OCI-LY3 (cell line): ENCODE measurements at regions not wholly inside any gene's neighbourhood (a gene's known extent, or its start where the extent isn't known, plus 50 kb on each side); places are given as distances from the start of the nearest gene placed in this dataset.

Source experiments
- EZH2phosphoT487 ChIP-seq: fragments of 200-600 bp; shearing (Covaris generic); IDR thresholded peaks from 2 replicates; pipeline ENCODE4 v1.6.1; 2018; ENCODE audit warnings: antibody characterized with exemption, mixed run types, low read depth
- TF ChIP-seq, protein P1 (sequence below): fragments of 200-600, 300-600 bp; sonication (generic); IDR thresholded peaks from 2 replicates; pipeline ENCODE4 v1.5.1; 2014; ENCODE audit warnings: antibody characterized with exemption, low read length, low read depth

DNA sequence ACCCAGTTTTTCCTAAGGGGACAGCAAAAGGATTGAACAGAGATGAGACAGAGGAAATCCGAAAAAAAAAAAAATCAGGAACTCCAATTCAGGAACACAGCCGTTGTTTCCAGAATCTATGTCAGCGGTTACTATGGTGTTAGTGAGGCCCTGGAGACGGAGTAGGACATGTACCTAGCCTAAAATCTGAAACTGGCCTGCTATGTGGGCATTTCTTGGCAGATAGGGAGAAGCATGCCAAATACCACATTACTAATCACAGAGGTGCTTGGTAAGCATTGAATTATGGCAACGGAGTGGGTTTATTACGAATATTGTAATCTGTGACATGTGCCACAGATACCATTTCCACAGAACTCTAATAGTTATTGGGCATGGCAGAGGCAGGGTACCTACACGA is 530.6 kb downstream of the CCDC85A start:
- TF ChIP-seq, protein P1, sequence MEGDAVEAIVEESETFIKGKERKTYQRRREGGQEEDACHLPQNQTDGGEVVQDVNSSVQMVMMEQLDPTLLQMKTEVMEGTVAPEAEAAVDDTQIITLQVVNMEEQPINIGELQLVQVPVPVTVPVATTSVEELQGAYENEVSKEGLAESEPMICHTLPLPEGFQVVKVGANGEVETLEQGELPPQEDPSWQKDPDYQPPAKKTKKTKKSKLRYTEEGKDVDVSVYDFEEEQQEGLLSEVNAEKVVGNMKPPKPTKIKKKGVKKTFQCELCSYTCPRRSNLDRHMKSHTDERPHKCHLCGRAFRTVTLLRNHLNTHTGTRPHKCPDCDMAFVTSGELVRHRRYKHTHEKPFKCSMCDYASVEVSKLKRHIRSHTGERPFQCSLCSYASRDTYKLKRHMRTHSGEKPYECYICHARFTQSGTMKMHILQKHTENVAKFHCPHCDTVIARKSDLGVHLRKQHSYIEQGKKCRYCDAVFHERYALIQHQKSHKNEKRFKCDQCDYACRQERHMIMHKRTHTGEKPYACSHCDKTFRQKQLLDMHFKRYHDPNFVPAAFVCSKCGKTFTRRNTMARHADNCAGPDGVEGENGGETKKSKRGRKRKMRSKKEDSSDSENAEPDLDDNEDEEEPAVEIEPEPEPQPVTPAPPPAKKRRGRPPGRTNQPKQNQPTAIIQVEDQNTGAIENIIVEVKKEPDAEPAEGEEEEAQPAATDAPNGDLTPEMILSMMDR, result no peak
- no peak for TF ChIP-seq EZH2phosphoT487
